Lung microvascular endothelial cell (primary cell): ENCODE measurements at regions not wholly inside any gene's neighbourhood (a gene's known extent, or its start where the extent isn't known, plus 50 kb on each side); places are given as distances from the start of the nearest gene placed in this dataset.

Experiments used
- DNase-seq, 2 donors: peaks; one replicate each; pipeline versions ENCODE4 v3.0.0 to v3.0.0-alpha.2; 2010; ENCODE audit warnings: low read depth in 2 of 2

- DNase-seq = no peak
Observed at GRCh38 chr10:4775808-4776207, 50.2 kb upstream of the AKR1E2 start.

GRCh38 chr10:4772202-4772570, 53.8 kb upstream of the AKR1E2 start:
- no peak for DNase-seq

DNA sequence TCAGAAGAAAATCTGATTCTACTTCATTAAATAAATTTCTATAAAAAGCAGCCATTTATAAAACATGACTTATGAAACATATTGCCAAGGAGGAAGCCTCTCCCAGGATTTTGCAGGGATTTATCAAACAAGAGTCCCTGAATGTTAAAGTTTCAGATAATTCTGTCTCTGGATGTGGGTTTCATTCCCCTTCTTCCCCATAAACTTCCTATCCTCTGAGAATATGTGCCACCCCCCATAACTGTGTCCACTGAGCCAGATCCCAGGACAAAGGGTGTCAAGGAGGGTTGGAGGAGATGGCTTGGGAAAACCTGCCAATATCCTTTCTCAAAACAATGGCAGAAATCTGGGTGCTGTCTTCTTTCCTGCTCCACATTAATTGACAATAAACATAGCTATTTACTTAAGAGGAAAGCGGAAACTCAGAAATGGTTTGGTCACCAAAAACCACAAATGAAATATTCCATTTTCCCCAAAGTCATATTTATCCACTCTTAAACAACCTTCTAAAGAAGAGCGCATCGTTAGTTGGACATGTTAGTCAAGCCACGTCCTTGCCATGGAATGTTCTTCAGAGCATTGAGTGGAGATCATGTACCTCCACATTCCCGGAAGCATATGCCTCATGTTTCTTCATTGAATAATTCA, 54.3 kb upstream of the AKR1E2 start:
- peak; percentile 51 to 93 for DNase-seq

- peak; percentile 97 to 98 for DNase-seq
Observed at GRCh38 chr10:4770801-4771553, 55.0 kb upstream of the AKR1E2 start.

- peak in 1 of 2 donors; percentile 20 for DNase-seq
Observed at GRCh38 chr10:4768416-4768815, 57.6 kb upstream of the AKR1E2 start.

GRCh38 chr10:4767033-4767814, 58.8 kb upstream of the AKR1E2 start:
- peak; percentile 84 to 87 for DNase-seq

- peak; percentile 36 to 68 for DNase-seq
Observed at GRCh38 chr10:4766454-4766853, 59.6 kb upstream of the AKR1E2 start.

DNA sequence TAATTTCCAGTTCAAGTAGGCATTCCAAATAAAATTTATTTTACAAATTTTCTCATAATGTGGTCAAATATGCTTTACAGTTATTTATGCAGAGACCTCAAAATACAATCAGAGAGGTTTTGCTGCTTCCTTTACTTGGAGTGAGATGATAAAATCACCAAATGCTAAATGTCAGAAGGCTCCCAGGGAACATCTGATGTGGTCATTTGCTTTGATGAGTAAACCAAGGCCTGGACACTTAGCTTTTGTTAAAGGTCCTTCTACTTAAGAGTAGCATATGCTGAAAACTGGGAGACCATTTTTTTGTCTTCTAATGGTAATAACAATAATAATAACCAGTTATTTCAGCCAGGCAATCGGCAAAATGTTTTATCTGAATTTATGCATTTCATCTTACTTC, 60.6 kb upstream of the AKR1E2 start:
- peak in 1 of 2 donors; percentile 52 for DNase-seq

GRCh38 chr10:4763960-4764428, 62.0 kb upstream of the AKR1E2 start:
- DNase-seq = peak; percentile 45 to 83

- DNase-seq = no peak
Observed at GRCh38 chr10:4763513-4763912, 62.5 kb upstream of the AKR1E2 start.

DNA sequence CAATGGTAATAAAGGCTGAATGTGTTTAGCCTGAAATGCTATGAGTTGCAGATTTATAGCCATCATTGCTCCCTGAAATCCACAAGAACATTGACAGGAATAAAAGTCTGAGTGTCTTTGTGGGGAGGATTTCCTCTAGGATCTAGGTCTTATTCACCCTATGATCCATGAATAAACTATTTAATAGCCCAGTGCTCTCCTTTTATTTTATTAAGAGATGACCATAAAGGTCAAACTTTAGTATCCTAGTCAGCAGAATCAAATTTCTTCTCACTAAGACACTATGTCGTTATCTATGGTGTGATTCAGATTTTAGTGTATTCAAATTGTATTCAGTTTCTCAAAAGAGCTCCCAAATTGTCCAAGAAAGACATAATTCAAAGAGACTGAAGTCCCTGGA, 67.8 kb upstream of the AKR1E2 start:
- no peak for DNase-seq

DNA sequence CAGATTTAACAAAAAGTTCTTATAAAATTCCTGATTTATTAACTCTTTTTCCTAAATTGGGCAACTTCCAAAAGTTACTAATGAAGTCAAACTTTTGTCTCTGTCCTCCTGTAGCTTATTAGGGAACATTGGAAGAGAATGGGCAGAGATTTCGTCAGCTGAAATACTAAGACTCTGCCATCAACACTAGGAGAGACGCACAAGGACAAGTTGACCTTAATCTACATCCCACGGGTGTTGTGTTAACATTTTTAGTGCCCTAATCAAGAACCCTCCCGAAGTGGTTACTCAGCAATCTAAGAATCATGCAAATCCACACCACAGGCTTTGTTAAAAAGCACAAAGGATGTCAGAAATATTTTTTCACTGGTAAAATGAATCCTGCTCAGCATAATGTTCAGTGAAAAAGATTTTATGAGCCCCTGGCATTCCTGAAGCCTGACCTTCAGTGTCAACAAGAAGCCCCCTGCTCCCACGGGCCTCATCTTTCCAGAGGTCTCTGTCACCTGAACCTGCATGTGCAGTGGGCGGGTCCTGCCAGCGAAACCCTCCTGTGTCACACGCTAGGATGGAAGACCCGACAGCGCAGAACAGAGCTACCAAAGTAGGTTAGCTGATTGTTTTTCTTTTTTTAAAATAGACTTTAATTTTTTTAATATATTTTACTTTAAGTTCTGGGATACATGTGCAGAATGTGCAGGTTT, 70.6 kb upstream of the AKR1E2 start:
- no peak for DNase-seq

DNA sequence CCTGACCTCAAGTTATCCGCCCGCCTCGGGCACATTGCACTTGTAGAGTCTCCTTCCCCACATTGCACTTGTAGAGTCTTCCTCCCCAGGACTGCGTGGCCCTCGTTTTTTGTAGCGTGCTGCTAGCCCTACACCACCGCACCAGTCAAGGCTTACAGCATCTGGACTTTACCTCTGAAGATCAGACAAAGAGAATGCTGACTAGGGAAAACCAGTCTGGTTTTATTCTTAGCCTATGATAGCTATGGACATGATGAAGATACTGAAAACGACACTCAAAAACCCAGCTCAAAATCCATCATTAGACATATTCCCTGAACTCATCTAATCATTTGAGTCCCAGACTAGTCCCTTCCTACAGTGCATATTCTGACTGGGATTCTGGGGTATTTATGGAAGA, 71.9 kb upstream of the AKR1E2 start:
- DNase-seq = no peak

GRCh38 chr10:4751211-4751610, 74.8 kb upstream of the AKR1E2 start:
- no peak for DNase-seq

GRCh38 chr10:4749271-4749574, 76.8 kb upstream of the AKR1E2 start:
- no peak for DNase-seq

GRCh38 chr10:4748491-4749270, 77.3 kb upstream of the AKR1E2 start:
- no peak for DNase-seq

DNA sequence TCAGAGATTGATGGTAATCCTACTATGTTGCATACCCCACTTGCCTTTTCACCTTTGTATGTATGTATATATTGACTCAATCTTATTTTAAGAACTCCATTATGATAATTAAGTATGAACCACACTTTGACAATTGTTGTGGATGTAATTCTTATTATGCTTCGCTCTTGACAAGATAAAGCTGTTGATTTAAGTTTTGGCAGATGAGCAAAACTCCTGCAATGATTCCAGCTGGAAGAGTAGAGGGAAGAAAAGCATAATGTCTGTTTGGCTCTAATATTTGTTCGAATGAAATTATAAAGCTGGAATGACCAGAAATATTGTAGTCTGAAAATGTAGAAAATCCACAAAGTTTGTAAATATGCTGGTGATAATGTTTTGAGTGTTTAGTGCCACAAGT, 83.8 kb upstream of the AKR1E2 start:
- no peak for DNase-seq

DNA sequence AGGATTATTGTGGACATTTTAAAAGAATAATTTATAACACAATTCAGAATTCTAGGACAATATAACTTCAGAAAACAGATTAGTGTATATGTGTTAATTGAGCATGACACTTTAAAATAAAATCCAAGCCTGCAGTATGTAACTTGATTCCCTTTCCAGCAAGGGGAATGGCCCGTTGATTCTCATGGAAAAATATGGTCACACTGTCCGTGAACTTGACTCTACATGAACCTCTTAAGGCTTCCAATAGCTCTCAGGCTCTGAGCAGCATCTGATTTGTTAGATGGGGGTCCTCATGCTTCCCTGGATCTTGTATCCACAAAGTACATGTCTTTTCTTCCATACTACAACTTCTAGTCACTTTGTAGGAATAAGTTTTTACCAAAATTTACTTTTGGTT, 85.5 kb upstream of the AKR1E2 start:
- peak in 1 of 2 donors; percentile 33 for DNase-seq

DNA sequence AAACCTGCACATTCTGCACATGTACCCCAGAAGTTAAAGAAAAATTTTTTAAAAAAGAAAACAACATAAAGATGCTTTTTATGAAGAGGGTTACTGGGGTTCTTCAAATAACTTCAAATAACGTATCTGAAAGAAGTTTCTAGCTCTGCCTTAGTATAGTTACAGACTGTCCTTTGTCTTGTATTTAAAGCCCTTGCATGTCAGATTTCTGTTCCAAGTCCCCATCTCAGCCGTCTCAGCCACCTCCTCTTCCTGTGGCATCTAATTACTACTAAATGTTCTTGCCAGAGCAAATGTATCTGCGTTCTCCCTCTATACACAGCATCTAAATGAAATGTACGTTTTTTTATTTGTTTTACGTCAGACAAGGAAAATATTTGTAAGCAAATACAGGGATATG, 89.4 kb upstream of the AKR1E2 start:
- no peak for DNase-seq

- DNase-seq = no peak
Observed at GRCh38 chr10:4736183-4736582, 89.8 kb upstream of the AKR1E2 start.

DNA sequence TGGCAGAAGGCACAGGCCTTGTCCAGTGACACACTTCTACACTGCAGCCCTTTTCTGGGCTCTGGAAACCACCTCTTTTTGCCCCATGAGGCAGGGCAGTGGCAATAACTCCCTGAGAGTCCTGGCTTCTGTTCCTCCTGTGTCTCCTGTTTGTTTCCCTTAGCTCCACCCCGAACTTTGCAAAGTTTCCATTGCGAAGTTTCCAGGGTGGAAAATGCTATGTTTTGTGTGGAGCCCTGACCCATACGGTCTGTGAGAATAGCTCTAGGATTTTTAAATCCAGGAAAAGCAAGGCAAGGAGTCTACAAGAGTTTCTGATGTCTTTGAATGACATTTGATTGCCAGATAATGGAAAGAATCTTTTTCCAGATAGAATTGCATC, 92.2 kb upstream of the AKR1E2 start:
- DNase-seq = peak in 1 of 2 donors; percentile 65
